HG03280 (cell line): ENCODE measurements at regions not wholly inside any gene's neighbourhood (a gene's known extent, or its start where the extent isn't known, plus 50 kb on each side); places are given as distances from the start of the nearest gene placed in this dataset.
"Not testable (repeated sequence)": the region's sequence is repeated elsewhere in the genome, so short reads cannot be mapped to it uniquely, and the experiment has no call there.

Experiments
- ATAC-seq: cut with Tn5 transposase; IDR thresholded peaks from one replicate; pipeline ENCODE4 v1.9.1; 2021; ENCODE audit warnings: mild to moderate bottlenecking, moderate library complexity; ENCODE audit not compliant: unreplicated experiment

DNA sequence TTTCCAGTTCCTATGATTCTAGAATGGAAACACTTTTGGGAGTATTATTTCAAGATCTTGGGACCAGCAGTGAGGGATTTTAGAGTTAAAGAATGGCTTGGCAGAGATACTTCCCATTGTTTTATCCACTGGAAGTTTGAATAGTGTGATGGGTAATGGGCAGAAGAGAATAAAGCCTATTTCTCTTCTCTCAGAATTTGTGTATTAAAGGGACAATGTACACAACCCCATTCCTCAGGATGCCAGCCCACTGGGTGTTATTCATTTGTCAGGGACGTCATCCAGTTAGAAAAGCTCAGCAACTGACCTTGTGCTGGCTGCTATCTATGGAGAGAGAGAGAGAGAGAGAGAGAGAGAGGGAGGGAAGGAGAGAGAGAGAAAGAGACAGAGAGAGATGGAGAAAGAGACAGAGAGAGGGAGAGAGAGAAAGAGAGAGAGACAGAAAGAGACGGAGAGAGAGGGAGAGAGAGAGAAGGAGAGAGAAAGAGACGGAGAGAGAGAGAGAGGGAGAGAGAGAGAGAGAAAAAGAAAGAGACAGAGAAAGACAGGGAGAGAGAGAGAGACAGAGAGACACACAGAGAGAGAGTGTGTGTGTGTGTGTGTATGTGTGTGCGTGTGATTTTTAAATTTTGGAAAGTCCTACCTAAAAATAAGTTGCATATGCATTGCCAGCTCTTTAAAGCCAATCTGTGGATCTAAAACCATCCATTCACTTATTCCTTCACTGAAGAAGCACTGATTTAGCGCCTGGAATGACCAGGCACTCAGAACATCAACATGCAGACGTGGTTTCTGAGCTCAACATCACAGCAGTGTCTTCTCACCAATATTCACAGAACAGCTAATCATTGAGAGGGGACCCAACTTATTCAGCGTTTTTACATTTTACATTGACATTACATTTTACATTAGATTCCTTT lies 388.8 kb downstream of the THBS2 start:
- ATAC-seq = no peak

DNA sequence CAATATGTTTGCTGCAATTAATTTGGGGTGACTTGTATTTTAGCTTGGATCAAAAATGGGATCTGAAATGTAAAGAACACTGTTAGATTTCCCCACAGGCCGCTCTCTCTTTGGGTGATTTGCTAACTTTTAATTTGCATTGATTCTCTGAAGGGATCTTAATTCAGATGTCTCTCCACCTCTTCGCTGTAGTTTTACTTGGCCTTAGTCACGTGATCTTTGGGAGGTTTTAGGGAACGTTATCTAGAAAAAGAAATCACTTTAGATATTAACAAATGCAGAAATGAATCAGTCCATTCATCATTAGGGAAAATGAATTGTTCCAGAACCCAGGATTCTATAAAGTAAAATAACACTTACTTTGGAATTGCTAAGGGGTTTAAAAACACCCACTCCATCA lies 390.2 kb downstream of the THBS2 start:
- no peak for ATAC-seq

DNA sequence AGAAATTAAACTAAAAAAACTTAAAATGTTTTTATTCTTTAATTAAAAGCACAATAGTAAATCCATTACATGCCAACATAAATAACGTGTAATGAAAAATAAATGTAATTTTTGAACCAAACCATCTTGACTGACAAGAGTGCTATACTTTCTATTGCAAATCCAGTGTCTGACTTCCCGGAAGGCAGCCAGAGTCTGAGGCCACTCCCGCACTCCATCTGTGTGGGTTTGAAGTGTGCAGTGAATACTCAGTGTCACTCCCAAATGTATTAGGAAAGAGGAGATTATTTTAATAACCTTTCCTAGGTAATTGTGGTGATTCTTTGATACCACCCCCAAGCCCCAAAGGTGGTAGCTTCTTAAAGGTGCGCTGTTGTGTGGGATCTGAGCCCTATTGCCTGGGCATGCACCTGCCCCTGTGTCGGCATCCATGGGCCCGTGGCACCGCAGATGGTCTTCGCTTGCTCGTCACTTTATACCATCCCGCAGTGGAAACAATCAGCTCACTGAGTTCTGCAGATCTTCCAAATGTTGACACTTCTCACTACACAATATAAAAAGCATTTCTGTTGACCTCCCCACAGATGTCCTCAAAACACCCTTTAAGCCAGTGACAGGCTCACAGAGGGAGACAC lies 391.2 kb downstream of the THBS2 start:
- ATAC-seq = no peak

DNA sequence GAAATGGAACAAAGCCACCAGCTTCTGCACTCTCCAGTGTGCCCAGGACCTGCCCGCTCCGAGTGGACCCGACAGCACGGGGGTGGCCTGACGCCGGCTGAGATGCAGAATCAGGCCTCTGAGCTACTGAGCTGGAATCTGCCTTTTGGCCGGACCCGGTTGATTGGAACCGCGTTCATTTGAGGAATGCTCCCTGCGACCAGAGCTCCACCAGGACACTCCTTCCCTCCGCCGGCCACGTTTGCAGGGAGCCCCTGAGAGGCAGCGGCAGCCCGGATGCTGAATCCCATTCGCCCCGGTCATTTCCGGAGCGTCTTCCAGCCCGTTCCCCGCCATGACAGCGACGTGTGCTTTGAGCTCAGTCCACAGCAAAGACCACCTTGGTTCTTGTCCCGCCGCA lies 392.7 kb downstream of the THBS2 start:
- no peak for ATAC-seq

DNA sequence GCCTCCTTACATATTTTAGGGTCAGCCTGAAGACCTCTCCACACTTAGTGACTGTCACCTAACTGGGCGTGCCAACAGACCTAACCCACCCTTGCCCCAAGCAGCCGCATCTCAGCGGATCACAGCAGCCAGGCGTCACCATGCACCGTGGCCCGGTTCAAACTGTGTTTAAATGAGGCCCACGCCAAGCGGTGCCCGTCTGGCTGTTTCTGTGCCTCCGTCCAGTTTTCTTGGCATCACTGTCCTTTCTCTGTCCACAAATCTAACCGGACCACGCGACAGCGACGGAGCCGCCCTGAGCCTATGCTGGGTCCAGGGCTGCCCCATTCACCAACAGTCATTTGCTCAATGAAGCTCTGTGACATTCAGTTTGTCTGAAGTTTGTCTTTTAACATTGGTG lies 393.3 kb downstream of the THBS2 start:
- ATAC-seq = no peak

DNA sequence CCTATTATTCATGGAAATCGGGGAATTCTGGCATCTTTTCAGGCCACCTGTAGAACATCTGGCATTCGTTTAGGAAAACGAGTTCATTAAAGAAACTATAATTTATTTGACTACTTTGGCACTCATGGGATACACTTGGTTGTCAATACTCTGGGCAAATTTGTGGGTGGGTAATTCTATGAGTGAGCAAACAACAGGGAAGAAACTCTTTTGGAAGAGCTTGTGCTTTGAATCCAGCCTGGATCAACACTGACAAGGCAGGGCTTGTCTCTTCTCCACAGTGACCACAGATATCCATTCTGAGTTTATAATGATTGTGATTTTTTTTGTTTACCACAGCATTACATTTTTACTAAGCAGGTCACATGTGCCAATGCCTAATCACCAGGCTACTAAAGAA lies 394.7 kb downstream of the THBS2 start:
- no peak for ATAC-seq

DNA sequence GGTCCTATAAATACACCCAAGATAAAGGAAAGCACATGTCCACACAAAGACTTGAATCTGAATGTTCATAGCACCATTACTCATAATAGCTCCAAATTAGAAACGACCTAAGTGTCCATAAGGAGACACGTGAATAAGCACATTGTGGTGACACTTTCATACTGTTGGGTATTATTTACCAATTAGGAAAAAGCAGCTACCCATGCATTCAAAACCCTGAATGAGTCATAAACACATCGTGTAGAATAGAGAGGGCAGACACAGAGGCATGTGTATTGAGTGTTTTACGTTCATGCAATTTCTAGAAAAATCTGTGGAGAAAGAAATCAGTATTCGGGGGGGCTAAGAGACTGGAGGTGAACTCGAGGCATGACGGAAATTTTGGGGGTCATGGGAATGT lies 396.7 kb downstream of the THBS2 start:
- ATAC-seq = no peak

DNA sequence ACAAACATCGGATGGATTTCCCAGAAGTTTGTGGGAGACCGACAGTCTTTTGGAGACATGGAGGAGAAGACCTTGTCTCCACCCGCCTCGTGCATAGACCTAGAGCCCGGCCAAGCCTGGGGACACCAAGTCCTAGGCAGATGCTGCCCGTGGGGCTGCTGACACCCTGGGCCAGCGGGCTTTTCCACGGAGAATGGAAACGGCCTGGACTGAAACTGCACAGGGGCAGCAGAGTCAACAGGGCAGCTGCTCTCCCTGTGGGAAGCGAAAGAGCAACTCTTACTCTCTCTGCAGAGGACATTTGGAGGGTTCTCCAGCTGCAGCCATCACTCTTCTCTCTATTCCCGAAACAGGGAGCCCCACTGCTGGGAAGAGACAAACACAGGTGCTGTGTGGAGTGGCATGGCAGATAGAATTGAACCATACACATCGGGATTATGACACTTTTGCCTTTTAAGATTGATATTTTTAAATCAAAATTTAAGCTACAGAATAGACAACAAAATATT lies 401.2 kb downstream of the THBS2 start:
- no peak for ATAC-seq

DNA sequence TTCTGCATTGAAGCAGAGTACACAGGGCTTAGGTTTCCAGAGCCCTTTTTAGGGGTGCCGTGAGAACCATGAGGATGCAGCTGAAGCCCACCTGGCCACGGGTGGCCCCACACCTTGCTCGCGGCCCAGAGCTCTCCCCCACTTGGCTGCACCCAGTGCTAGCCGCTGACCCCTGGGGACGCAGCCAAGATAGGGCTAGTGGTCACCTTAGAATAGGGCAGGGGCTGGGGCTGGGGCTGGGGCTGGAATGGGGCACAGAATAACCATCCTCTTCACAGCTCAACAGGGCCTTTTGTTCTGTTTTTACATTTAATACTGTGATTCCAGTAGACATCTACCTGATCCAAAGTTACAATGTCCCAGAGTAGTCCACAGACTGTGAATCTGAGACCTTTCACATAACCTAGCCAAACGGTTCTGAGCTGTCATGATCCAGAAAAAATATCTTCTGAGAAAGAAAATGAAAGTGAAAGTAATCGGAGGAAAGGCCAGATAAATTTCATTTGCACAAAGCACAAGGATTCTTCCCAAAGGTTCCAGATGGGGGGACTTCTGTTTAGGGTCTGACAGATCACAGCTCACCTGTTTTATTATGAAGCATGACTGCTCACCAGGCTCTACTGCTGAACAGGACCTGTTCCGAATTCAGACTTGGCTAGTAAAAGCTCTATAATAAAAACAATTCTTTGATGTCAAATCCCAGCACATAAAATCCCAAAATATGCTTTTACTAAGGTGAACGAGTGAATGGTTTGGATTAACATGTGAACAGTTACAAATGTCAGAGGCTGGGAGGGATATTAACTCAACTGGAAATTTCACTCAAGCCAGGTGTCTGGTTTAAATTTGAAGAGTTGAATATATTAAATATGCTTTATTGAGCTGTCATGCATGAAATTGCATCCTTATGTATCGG lies 401.9 kb downstream of the THBS2 start:
- no peak for ATAC-seq

DNA sequence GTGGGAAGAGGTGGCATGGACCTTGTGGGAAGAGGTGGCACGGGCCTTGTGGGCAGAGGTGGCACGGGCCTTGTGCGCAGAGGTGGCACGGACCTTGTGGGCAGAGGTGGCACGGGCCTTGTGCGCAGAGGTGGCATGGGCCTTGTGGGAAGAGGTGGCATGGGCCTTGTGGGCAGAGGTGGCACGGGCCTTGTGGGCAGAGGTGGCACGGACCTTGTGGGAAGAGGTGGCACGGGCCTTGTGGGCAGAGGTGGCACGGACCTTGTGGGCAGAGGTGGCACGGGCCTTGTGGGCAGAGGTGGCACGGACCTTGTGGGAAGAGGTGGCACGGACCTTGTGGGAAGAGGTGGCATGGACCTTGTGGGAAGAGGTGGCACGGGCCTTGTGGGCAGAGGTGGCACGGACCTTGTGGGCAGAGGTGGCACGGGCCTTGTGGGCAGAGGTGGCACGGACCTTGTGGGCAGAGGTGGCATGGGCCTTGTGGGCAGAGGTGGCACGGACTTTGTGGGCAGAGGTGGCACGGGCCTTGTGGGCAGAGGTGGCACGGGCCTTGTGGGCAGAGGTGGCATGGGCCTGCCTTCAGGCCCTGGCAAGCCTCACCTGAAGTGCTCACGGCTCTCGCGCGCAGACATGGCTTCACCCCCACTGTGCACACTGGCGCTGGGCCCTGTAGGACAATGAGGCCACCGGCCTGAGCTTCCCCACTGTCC lies 403.5 kb downstream of the THBS2 start:
- ATAC-seq = not testable (repeated sequence)

DNA sequence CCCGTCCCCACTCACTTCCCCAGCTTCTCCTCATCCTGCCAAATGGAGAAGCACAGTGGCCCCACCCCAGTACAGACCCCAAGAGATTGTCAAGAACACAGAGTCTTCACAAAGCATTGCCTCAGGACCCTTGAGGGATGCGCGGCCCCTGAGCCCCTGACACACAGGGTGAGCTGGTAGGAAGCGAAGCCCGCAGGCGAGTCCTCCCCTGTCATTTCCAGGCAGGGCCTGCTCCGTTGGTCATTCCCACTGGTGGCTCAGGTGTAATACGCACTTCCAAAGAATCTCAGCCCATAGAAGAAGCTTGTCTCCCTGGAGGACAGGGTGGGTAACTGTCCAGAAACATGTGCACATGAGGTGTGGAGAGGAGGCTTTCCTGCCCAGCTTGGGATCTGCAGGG lies 404.2 kb downstream of the THBS2 start:
- no peak for ATAC-seq

DNA sequence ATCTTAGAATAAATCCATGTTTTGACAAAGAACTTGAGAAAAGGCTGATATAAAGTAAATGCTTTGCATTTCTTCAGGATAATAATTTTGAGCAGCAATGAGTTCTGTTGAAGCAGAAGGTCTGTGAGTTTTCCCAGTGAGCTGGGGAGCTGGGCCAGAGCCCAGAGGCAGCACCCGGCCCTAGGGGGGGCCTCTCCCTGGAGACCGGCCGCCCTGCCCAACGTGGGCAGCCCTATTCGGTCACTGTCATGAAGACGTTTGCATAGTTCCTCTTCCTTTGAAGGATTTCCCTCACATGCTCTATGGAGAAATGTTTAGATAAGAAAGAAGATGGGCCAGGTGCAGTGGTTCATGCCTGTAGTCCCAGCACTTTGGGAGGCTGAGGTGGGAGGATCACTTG lies 404.8 kb downstream of the THBS2 start:
- no peak for ATAC-seq

DNA sequence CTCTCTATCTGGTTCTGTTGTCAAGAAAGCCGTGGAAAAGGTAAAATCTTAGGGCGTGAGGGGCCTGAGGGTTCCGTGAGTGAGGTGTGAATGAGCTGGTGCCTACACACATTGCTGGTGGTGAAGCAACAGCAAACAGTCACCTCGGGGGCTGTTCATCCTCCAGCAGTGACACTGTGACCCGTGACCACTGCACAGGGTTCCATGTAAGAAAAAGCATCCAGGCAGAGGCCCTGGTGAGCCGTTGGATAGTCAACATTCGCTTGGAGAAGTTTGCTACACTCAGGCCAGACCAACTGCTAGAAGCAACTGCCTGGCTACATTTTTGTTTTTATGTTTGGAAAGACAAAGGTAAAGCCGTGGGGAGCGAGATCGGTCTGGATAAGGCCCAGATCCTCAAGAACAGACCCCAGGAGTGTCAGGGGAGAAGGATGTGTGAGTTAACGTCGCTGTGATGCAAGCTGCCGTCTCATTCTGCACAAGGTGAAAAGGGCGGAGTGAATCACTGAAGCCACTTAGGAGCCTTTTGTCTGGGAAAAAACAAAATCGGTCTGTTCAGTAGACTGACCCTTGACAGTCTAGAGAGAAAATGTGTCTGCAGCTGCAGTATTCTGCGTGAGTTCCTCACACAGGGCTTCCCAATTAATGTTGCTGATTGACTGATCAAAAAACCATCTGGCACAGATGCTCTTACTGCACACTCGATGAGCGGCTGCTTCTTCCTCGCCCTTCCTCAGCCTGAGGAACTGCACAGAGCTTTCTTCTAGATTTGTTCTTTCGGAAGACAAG lies 404.0 kb downstream of the SMOC2 start:
- ATAC-seq = no peak

DNA sequence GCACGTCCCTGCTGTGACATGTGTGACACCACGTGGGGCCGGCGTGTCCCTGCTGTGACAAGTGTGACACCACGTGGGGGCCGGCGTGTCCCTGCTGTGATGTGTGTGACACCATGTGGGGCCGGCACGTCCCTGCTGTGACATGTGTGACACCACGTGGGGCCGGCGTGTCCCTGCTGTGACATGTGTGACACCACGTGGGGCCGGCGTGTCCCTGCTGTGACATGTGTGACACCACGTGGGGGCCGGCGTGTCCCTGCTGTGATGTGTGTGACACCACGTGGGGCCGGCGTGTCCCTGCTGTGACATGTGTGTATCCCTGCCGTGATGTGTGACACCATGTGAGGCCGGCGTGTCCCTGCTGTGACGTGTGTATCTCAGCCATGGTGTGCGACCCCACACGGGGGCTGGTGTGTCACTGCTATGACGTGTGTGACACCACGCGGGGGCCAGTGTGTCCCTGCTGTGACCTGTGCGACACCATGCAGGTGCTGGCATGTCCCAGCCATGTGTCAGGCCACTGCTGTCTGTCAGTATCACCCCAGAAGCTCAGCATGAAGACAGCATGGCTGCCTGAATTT lies 401.7 kb downstream of the SMOC2 start:
- ATAC-seq = not testable (repeated sequence)

DNA sequence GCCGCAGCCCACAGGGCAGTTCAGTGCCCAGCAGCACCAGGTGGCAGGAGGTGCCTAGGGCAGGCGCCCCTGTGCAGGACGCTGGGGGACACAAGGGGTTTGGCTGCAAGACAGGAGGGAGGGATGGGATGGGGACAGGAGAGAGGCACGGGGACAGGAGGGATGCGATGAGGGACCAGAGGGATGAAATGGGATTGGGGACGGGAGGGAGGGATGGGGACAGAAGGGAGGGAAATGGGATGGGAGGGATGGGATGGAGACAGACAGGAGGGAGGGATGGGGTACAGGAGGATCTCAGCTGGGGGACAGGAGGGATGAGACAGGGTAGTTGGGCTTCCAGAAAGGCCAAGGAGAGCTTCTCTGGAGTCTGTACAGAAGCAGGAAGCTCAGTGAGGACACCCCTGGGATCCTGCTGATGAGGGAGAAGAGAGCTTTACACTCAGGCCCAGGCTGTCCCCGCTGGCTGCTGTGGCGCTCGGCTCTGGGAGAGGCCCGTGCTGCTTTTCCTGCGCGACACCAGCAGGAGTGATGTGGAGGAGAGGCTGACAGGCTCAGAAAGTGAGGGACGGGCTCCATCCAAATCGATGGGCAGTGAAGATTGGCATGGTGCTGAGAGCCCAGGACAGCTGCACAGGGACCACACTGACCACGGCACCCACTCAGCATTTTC lies 400.8 kb downstream of the SMOC2 start:
- ATAC-seq = no peak

DNA sequence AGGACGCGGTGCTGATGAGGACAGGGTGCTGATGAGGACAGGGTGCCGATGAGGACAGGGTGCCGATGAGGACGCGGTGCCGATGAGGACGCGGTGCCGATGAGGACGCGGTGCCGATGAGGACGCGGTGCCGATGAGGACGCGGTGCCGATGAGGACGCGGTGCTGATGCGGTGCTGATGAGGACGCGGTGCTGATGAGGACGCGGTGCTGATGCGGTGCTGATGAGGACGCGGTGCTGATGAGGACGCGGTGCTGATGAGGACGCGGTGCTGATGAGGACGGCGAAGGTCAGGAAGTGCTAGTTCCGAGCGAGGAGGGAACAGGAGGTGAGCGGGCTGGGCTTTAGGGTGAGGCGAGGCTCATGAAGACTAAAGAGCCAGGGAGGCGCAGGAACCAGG lies 399.9 kb downstream of the SMOC2 start:
- ATAC-seq = not testable (repeated sequence)

DNA sequence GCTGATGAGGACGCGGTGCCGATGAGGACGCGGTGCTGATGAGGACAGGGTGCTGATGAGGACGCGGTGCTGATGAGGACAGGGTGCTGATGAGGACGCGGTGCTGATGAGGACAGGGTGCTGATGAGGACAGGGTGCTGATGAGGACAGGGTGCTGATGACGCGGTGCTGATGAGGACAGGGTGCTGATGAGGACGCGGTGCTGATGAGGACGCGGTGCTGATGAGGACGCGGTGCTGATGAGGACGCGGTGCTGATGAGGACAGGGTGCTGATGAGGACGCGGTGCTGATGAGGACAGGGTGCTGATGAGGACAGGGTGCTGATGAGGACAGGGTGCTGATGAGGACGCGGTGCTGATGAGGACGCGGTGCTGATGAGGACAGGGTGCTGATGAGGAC lies 399.3 kb downstream of the SMOC2 start:
- not testable (repeated sequence) for ATAC-seq

DNA sequence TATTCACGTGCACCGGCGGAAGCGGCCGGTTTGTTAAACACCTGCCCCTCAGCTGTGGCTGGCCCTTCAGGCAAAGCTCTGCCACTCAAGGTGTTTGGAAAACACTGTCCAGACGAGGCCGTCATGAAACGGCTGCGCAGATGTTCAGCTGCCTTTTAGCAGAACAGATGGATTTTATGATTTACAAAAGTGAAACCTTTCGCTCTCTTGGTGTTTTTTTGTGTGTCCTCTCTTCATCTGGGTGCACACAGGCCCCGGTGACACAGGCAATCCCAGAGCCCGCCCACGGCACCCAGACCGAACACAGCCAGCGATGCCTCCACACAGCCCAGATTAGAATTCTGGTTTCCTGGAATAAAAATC lies 397.0 kb downstream of the SMOC2 start:
- no peak for ATAC-seq
